Neural progenitor cell (in vitro differentiated cells): ENCODE measurements at regions not wholly inside any gene's neighbourhood (a gene's known extent, or its start where the extent isn't known, plus 50 kb on each side); places are given as distances from the start of the nearest gene placed in this dataset.

Experiments
- DNase-seq: peaks from one replicate; pipeline ENCODE4 v3.0.0-alpha.2; 2016; ENCODE audit warnings: low spot score
- H2AFZ ChIP-seq: fragments of 200-600 bp; sonication (generic); replicated peaks from 2 replicates; pipeline ENCODE4 v1.6.1; 2016; ENCODE audit warnings: antibody characterized with exemption
- H3F3A ChIP-seq: fragments of 200-600 bp; sonication (generic); 2 replicates; pipeline ENCODE4 v1.6.1; 2016; ENCODE audit warnings: antibody characterized with exemption, low read depth
- H3K27ac ChIP-seq: fragments of 200-600 bp; sonication (generic); 2 replicates; pipeline ENCODE4 v1.5.1; 2016; ENCODE audit warnings: mild to moderate bottlenecking
- H3K27me3 ChIP-seq: fragments of 200-600 bp; sonication (generic); 2 replicates; pipeline ENCODE4 v1.6.1; 2016; ENCODE audit warnings: mild to moderate bottlenecking, moderate library complexity
- H3K36me3 ChIP-seq: fragments of 200-600 bp; sonication (generic); 2 replicates; pipeline ENCODE4 v1.5.1; 2016
- H3K4me1 ChIP-seq: fragments of 200-600 bp; sonication (generic); 2 replicates; pipeline ENCODE4 v1.6.1; 2016; ENCODE audit warnings: mixed run types
- H3K4me2 ChIP-seq: fragments of 200-600 bp; sonication (generic); 2 replicates; pipeline ENCODE4 v1.6.1; 2016
- H3K4me3 ChIP-seq: fragments of 200-600 bp; sonication (generic); 2 replicates; pipeline ENCODE4 v1.5.1; 2016
- H3K79me2 ChIP-seq: fragments of 200-600 bp; sonication (generic); 2 replicates; pipeline ENCODE4 v1.6.1; 2016; ENCODE audit warnings: low read depth
- H3K9ac ChIP-seq: fragments of 200-600 bp; sonication (generic); 2 replicates; pipeline ENCODE4 v1.6.1; 2016
- H3K9me3 ChIP-seq: fragments of 200-600 bp; sonication (generic); 2 replicates; pipeline ENCODE4 v1.5.1; 2016; ENCODE audit warnings: low read depth
- H4K20me1 ChIP-seq: fragments of 200-600 bp; sonication (generic); 2 replicates; pipeline ENCODE4 v1.6.1; 2016; ENCODE audit warnings: low read depth
- H3K27ac Mint-ChIP-seq: 3 replicates; pipeline ENCODE4 v1.8.0; 2021; ENCODE audit warnings: mixed read lengths
- H3K27me3 Mint-ChIP-seq: 2 replicates; pipeline ENCODE4 v1.8.0; 2022; ENCODE audit warnings: low read depth, mild to moderate bottlenecking, inconsistent platforms, moderate library complexity, mixed read lengths; ENCODE audit not compliant: insufficient read depth
- H3K36me3 Mint-ChIP-seq: 3 replicates; pipeline ENCODE4 v1.8.0; 2021; ENCODE audit warnings: mixed read lengths
- H3K4me1 Mint-ChIP-seq: 3 replicates; pipeline ENCODE4 v1.8.0; 2021; ENCODE audit warnings: mixed read lengths
- H3K4me3 Mint-ChIP-seq: 3 replicates; pipeline ENCODE4 v1.8.0; 2021; ENCODE audit warnings: mild to moderate bottlenecking, moderate library complexity, mixed read lengths
- H3K9me3 Mint-ChIP-seq: 3 replicates; pipeline ENCODE4 v1.8.0; 2020; ENCODE audit warnings: mixed read lengths
- EZH2 ChIP-seq: fragments of 200-600 bp; sonication (generic); IDR thresholded peaks from 2 replicates; pipeline ENCODE4 v1.6.1; 2017; ENCODE audit warnings: antibody characterized with exemption, mild to moderate bottlenecking, moderate library complexity
- EZH2phosphoT487 ChIP-seq: fragments of 200-600 bp; sonication (generic); IDR thresholded peaks from 2 replicates; pipeline ENCODE4 v1.6.1; 2017; ENCODE audit warnings: antibody characterized with exemption
- TF ChIP-seq, protein P1 (sequence below): fragments of 200-600 bp; sonication (generic); IDR thresholded peaks from 2 replicates; pipeline ENCODE4 v1.5.1; 2017; ENCODE audit warnings: antibody characterized with exemption, mild to moderate bottlenecking

DNA sequence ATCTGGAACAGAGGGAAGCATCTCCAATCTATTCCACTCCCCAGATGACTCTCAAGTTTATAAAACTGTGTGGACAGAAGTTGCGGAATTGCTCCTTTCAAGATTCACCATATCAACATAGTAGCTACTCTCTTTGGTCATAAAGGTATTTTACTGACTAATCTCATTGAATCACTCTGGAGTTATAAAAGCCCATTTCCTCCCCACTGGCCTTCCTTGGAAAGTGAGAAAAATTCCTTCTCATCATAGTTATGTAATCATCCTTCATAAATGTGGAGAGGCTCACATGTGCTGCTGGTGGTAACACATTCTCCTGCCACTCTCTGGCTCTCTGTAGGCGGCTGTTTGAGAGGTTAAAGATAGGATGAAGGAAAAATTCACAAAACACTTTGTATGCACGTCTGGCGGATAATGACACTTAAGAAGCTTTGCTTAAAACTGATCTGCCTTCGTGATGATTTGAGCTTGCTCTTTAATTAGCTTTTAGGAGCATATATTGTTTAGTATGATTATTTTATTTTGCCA lies 1034.0 kb upstream of the EEF2KMT start:
- no peak overlapping the region for H2AFZ ChIP-seq
- Mint-ChIP-seq H3K36me3 (peaks cover 20% of the 10 kb centered on the region), H3K4me1 (peaks cover 28% of the 10 kb centered on the region), H3K27ac (no peak overlapping the region), H3K9me3 (peaks cover 23% of the 10 kb centered on the region), H3K27me3 (peaks cover 4% of the 10 kb centered on the region), H3K4me3 (no peak overlapping the region)
- no peaks in the 10 kb centered on the region for H3K9me3 ChIP-seq
- H3K9ac ChIP-seq = no peak overlapping the region
- no peak overlapping the region for H3K4me3 ChIP-seq
- H3F3A ChIP-seq = peaks cover 1% of the 10 kb centered on the region
- TF ChIP-seq, protein P1, sequence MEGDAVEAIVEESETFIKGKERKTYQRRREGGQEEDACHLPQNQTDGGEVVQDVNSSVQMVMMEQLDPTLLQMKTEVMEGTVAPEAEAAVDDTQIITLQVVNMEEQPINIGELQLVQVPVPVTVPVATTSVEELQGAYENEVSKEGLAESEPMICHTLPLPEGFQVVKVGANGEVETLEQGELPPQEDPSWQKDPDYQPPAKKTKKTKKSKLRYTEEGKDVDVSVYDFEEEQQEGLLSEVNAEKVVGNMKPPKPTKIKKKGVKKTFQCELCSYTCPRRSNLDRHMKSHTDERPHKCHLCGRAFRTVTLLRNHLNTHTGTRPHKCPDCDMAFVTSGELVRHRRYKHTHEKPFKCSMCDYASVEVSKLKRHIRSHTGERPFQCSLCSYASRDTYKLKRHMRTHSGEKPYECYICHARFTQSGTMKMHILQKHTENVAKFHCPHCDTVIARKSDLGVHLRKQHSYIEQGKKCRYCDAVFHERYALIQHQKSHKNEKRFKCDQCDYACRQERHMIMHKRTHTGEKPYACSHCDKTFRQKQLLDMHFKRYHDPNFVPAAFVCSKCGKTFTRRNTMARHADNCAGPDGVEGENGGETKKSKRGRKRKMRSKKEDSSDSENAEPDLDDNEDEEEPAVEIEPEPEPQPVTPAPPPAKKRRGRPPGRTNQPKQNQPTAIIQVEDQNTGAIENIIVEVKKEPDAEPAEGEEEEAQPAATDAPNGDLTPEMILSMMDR = no peak
- TF ChIP-seq EZH2 (no peak), EZH2phosphoT487 (no peak)
- DNase-seq = no peak
- H3K4me2 ChIP-seq = no peak overlapping the region
- no peaks in the 10 kb centered on the region for H4K20me1 ChIP-seq
- H3K27me3 ChIP-seq = no peaks in the 10 kb centered on the region
- no peak overlapping the region for H3K27ac ChIP-seq
- peaks cover 10% of the 10 kb centered on the region for H3K4me1 ChIP-seq
- no peaks in the 10 kb centered on the region for H3K79me2 ChIP-seq
- H3K36me3 ChIP-seq = no peaks in the 10 kb centered on the region

DNA sequence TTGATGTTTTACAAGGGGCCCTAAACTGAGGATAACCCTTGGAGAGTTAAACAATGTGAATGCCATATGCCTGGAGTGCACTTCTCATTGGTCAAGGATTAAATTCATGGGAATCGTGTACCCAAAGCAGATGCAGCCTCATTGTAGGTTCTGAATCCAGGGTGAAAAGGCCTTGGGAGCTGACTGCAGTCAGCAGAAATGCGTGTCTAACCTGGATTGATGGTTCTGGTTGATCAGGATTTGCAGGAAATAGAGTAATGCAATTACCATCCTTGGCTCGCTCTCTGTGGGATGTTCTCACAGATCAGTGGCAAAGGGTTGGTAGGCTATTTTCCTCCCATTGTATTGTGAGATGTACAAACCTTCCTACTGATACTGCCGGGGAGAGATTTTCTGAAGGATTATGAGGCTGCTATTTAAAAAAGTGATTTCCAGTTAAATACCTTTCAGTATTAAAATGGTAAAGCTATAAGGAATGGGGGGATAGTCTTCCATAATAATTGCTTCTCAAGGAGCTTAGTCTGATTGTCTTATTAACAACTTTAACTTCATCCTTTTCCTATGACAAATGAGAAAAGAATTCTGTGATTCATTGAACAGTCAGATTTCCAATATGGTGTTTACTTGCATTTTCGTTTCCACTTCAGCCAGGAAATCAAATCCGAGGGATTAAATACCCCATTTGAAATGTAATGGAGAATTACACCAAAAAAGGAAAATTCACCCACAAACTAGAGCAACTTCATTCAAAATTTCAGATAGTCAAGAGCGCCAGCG lies 1028.1 kb upstream of the EEF2KMT start:
- Histone ChIP-seq H3K27ac (peak overlapping the region; percentile 54), H3K27me3 (no peaks in the 10 kb centered on the region), H3F3A (peaks cover 54% of the 10 kb centered on the region), H3K4me2 (peak overlapping the region; percentile 62), H3K4me3 (no peak overlapping the region), H4K20me1 (no peaks in the 10 kb centered on the region), H2AFZ (no peak overlapping the region), H3K4me1 (peaks cover 52% of the 10 kb centered on the region), H3K9me3 (no peaks in the 10 kb centered on the region), H3K79me2 (no peaks in the 10 kb centered on the region), H3K9ac (no peak overlapping the region), H3K36me3 (no peaks in the 10 kb centered on the region)
- Mint-ChIP-seq H3K27me3 (peaks cover 18% of the 10 kb centered on the region), H3K36me3 (peaks cover 16% of the 10 kb centered on the region), H3K27ac (peak overlapping the region; percentile 99), H3K4me1 (peaks cover 68% of the 10 kb centered on the region), H3K9me3 (peaks cover 25% of the 10 kb centered on the region), H3K4me3 (peak overlapping the region; percentile 20)
- DNase-seq = peak; percentile 21
- TF ChIP-seq, protein P1 = no peak

DNA sequence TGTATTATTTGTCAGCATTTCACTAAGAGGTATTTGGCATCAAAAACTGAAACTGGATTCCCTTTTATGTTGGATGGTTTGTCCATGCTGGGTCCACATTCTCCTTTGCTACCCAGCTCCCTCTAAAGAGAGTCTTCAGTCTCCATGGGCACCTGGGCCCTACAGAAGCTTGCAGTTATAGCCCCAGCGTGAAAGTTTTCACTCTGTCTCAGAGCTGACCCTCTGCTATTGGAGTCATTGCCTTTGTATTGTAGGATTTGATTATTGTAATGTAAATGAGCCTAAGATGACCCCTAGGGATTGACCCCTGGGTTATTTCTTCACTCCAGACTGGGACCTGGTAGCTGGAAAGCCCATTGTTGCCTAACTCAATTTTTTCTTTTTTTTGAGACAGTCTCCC lies 1026.5 kb upstream of the EEF2KMT start:
- Mint-ChIP-seq H3K4me3 (peak overlapping the region; percentile 68), H3K9me3 (peaks cover 30% of the 10 kb centered on the region), H3K36me3 (peaks cover 14% of the 10 kb centered on the region), H3K27me3 (peaks cover 21% of the 10 kb centered on the region), H3K27ac (peak overlapping the region; percentile 99), H3K4me1 (peaks cover 71% of the 10 kb centered on the region)
- no peaks in the 10 kb centered on the region for H3K36me3 ChIP-seq
- H3K9ac ChIP-seq = no peak overlapping the region
- no peak overlapping the region for H2AFZ ChIP-seq
- peak overlapping the region; percentile 62 for H3K4me2 ChIP-seq
- no peak overlapping the region for H3K4me3 ChIP-seq
- no peaks in the 10 kb centered on the region for H3K9me3 ChIP-seq
- no peaks in the 10 kb centered on the region for H3K27me3 ChIP-seq
- H3K79me2 ChIP-seq = no peaks in the 10 kb centered on the region
- H3K4me1 ChIP-seq = peaks cover 52% of the 10 kb centered on the region
- peak overlapping the region; percentile 54 for H3K27ac ChIP-seq
- peaks cover 54% of the 10 kb centered on the region for H3F3A ChIP-seq
- DNase-seq = peak; percentile 76
- H4K20me1 ChIP-seq = no peaks in the 10 kb centered on the region
- TF ChIP-seq, protein P1 = no peak
- TF ChIP-seq EZH2 = no peak
- TF ChIP-seq EZH2phosphoT487 = no peak
